ENCODE measurements at regions not wholly inside any gene's neighbourhood (a gene's known extent, or its start where the extent isn't known, plus 50 kb on each side); places are given as distances from the start of the nearest gene placed in this dataset.

- DNase-seq (ENCODE audit: low spot score), result no peak
- no peak for TF ChIP-seq CTCF (IDR thresholded peaks at IDR 0.05)
- Histone ChIP-seq H3K4me3 (no peak overlapping the region), H3K27ac (no peak overlapping the region)
Observed at GRCh38 chr15:69535998-69536397, 83.4 kb downstream of the RPLP1 start.

GRCh38 chr15:69536726-69537512 lies 84.3 kb downstream of the RPLP1 start:
- no peak for TF ChIP-seq CTCF (IDR thresholded peaks at IDR 0.05)
- Histone ChIP-seq H3K27ac (no peak overlapping the region), H3K4me3 (no peak overlapping the region)
- no peak for DNase-seq (ENCODE audit: low spot score)

- TF ChIP-seq CTCF (IDR thresholded peaks at IDR 0.05), result no peak
- Histone ChIP-seq H3K4me3 (no peak overlapping the region), H3K27ac (no peak overlapping the region)
- DNase-seq (ENCODE audit: low spot score), result no peak
Observed at GRCh38 chr15:69537901-69538300, 85.3 kb downstream of the RPLP1 start.

GRCh38 chr15:69538379-69538778 lies 85.8 kb downstream of the RPLP1 start:
- no peak overlapping the region for H3K4me3 ChIP-seq
- no peak for TF ChIP-seq CTCF (IDR thresholded peaks at IDR 0.05)
- no peak overlapping the region for H3K27ac ChIP-seq
- no peak for DNase-seq (ENCODE audit: low spot score)

GRCh38 chr15:69539345-69539744 lies 86.7 kb downstream of the RPLP1 start:
- no peak for DNase-seq (ENCODE audit: low spot score)
- no peak overlapping the region for H3K4me3 ChIP-seq
- TF ChIP-seq CTCF (IDR thresholded peaks at IDR 0.05), result no peak
- no peak overlapping the region for H3K27ac ChIP-seq

GRCh38 chr15:69540622-69541021 lies 88.0 kb downstream of the RPLP1 start:
- no peak for DNase-seq (ENCODE audit: low spot score)
- Histone ChIP-seq H3K4me3 (no peak overlapping the region), H3K27ac (no peak overlapping the region)
- no peak for TF ChIP-seq CTCF (IDR thresholded peaks at IDR 0.05)

GRCh38 chr15:69542028-69542427 lies 89.4 kb downstream of the RPLP1 start:
- Histone ChIP-seq H3K4me3 (no peak overlapping the region), H3K27ac (no peak overlapping the region)
- no peak for TF ChIP-seq CTCF (IDR thresholded peaks at IDR 0.05)
- DNase-seq (ENCODE audit: low spot score), result no peak
